HG03558 (cell line): ENCODE measurements at regions not wholly inside any gene's neighbourhood (a gene's known extent, or its start where the extent isn't known, plus 50 kb on each side); places are given as distances from the start of the nearest gene placed in this dataset.
"Not testable (repeated sequence)": the region's sequence is repeated elsewhere in the genome, so short reads cannot be mapped to it uniquely, and the experiment has no call there.

ENCODE experiments used
- ATAC-seq: cut with Tn5 transposase; IDR thresholded peaks from one replicate; pipeline ENCODE4 v1.9.1; 2021; ENCODE audit warnings: moderate number of reproducible peaks; ENCODE audit not compliant: unreplicated experiment; ENCODE audit errors: extremely low read depth

DNA sequence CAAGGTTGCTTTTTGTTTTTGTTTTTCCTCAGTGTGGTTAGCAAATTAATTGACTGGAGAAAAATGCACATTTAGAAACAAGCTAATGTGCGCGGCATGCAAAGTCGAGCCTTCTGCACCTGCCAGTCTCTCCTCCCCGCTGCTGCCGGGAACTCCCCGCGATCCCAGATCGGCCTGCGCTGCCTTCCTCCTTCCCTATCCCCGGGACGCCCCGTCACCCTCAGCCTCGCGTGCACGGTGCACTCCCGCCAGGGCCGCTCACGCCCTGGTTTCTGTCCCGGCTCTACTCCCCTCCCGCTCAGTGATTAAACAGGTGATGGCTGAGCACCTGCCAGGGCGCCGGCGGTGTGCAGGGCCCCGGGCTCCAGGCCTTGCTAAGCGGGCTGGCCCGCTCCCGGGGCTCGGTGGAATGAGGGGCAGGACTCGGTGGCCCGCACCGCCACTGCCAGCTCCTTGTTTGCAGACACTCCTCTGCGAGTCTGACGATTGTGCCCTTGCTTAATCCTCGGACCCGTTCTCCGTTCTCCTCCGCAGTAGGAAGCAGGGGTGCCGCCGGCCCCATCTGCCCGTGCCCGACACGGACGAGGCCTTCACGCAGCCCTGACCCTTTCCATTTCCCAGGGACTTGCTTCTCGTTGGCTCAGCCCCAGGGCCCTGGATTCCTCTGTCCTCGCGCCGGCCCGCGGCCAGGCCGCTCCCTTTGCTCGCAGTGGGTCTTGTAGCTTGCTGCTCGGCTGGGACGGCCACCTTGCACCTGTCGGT lies 143.4 kb downstream of the TRIML1 start:
- ATAC-seq = no peak

- no peak for ATAC-seq
These were observed 148.1 kb downstream of the TRIML1 start for GRCh38 chr4:188287169-188287894.

- ATAC-seq = no peak
These were observed 150.4 kb downstream of the TRIML1 start for GRCh38 chr4:188289531-188290125.

GRCh38 chr4:188295899-188296298 lies 156.7 kb downstream of the TRIML1 start:
- no peak for ATAC-seq

DNA sequence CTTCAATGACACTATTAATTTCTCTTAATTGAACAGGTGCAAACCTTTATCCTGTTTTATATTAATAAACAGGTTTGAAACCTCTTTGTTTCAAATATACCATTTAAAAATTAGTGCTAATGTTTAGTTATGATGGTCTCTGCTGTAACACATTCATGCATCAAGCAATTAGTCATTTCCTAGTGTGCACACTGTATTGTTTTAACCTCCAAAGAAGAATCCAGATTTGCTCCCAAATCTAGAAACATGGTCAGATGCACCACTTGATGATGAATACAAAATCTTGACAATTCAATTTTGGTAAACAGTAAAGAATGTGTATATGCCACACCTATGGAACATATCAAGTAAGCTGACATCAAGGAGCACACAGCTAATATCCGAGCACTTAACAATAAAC lies 157.1 kb downstream of the TRIML1 start:
- no peak for ATAC-seq

- no peak for ATAC-seq
These were observed 158.6 kb downstream of the TRIML1 start for GRCh38 chr4:188297873-188298272.

GRCh38 chr4:188299161-188299560 lies 159.9 kb downstream of the TRIML1 start:
- ATAC-seq = no peak

- ATAC-seq = no peak
These were observed 161.1 kb downstream of the TRIML1 start for GRCh38 chr4:188300385-188300784.

DNA sequence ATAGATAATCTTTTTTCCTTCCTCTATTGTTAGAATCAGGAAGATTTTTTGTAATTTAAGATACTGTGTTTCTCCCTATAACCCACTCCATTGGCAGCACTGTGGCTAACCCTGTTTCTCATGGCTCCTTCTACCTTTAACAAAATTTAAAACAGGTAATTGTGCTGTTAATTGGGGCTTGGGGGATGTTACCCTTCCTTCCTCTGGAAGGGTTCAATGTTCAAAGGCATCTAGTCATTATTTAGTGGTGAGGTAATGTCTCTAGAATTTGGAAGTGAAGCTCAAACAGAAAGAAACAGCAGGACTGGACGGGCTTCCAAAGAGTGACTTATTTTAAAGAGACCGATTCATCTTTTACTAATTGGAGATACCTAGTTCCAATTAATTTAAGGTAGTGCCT lies 166.4 kb downstream of the TRIML1 start:
- ATAC-seq = no peak

DNA sequence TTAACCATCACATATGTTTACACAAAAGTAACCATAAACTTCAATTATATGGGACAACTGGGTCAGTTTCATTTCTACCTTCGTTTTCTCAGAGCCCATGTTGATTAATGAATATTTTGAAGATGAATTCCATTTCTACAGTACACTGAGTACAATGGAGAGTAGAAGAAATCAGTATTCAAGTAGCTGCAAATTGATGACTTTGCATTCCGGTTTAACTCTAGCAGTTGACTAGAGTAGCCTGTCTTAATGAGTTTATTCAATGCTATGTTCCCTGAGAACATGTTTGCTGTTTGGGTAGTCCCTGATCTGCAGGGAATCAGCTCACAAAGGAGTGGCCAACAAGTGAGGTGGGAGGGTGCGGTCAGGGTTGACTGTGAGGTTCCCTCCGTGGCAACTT lies 168.3 kb downstream of the TRIML1 start:
- ATAC-seq = no peak

- ATAC-seq = no peak
These were observed 168.9 kb downstream of the TRIML1 start for GRCh38 chr4:188308142-188308541.

GRCh38 chr4:188316391-188316790 lies 177.2 kb downstream of the TRIML1 start:
- no peak for ATAC-seq

DNA sequence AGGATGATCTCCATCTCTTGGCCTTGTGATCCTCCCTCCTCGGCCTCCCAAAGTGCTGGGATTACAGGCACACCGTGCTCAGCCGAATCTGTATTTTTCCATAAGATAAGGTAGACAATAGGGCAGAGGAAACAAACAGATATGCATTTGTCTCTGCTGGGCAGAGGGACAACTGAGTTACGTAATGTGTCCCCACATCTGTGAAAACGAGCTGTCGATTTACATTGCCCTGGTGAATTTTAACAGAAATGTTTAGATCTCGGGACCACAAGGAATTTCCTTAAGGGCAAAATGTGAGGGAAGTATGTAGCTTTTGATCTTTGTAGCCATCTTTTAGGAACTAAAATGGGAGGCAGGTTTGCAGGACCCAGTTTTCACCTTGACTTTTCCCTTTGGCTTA lies 189.7 kb downstream of the TRIML1 start:
- no peak for ATAC-seq

DNA sequence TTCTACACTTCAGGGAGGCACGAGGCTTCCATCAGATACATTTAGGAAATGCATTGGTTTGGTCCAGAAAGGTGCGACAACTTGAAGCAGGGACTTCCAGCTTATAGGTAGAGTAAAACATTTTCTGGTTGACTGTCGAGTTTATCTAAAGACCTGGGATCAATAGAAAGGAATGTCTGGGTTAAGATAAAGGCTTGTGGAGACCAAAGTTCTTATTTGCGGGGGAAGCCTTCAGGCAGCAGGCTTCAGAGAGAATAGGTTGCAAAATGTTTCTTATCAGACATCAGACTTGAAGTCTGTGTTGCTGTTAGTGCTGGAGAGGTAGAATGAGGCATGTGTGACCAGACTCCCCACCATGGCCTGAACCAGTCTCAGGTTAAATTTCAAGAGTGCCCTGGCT lies 190.3 kb downstream of the TRIML1 start:
- ATAC-seq = no peak

DNA sequence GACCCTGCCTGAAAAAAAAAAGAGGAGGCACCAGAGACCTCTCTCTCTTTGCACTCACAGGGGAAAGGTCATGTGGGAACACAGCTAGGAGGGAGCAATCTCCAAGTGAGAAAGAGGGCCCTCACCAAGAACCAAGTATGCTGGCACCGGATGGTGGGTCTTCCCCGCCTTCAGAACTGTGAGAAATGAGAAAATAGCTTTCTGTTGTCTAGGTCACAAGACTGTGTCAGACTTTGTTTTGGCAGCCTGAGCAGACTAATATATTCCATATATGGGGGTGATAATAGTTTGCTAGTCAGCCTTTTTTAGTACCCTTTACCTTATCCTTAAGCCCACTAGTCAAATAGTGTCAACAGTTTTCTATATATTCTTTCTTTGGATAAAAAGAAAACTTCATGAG lies 193.0 kb downstream of the TRIML1 start:
- ATAC-seq = no peak

DNA sequence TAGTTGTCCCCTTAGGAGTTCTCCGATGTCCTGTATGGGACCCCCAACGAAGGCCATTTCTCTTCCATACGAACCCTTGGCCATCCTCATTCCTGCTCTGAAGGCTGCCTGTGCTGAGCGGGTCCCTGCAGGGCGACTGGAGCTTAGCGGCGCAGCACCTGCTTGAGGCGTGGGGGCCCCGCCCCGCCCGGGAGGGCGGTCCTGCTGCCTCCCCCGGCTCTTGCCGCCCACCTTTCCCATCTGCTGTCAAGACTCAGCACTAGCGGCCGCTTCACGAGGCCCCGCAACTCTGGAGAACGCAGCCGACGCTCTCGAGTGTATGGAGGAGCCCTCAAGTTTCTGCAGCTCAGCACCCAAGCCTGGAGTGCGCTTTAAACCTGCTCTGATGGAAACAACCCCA lies 197.7 kb downstream of the TRIML1 start:
- no peak for ATAC-seq

GRCh38 chr4:188341428-188341827 lies 202.2 kb downstream of the TRIML1 start:
- ATAC-seq = no peak

DNA sequence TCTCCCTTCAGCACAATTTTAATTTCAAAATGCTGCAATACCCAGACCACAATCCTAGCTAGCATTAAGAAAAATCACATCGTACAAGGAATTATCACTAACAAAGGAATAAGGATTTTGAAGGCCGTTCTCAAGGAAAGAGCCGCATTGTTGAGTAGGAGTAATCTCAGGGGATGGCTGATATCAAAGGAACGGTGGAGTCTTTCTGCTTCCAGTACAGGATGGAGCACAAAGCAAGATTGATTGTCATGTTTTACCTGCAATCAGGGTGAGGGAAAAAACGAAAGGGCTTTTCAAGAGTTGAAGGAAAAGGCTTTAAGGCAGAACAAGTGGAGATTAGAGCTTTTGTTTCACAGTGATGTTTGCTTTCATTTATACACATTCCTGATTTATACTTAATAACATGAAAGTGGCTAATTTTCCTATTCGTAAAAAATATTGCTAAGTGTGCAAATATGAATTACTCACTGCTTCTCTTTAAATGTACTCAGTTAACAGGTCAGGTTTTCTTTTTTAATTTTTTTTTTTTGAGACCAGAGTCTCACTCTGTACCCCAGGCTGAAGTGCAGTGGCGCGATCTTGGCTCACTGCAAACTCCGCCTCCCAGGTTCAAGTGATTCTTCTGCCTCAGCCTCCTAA lies 207.0 kb downstream of the TRIML1 start:
- no peak for ATAC-seq

- ATAC-seq = no peak
These were observed 208.1 kb downstream of the TRIML1 start for GRCh38 chr4:188347339-188347738.

GRCh38 chr4:188349569-188349968 lies 210.3 kb downstream of the TRIML1 start:
- not testable (repeated sequence) for ATAC-seq

GRCh38 chr4:188363196-188363595 lies 224.0 kb downstream of the TRIML1 start:
- ATAC-seq = no peak
